PFSK-1 (cell line): ENCODE measurements at regions not wholly inside any gene's neighbourhood (a gene's known extent, or its start where the extent isn't known, plus 50 kb on each side); places are given as distances from the start of the nearest gene placed in this dataset.

Experiments used
- POLR2AphosphoS5 ChIP-seq: IDR thresholded peaks from 2 replicates; pipeline ENCODE4 v1.6.1; 2012; ENCODE audit warnings: low read depth, mild to moderate bottlenecking, control low read depth, low read length, moderate library complexity
- REST ChIP-seq, 2 experiments: IDR thresholded peaks; 2 replicates each; pipeline versions ENCODE4 v1.6.1 to v1.8.0; 2011 to 2012; ENCODE audit warnings: low read depth in 2 of 2, low read length in 2 of 2, control low read depth in 1 of 2, inconsistent platforms in 1 of 2, mild to moderate bottlenecking in 1 of 2, moderate library complexity in 1 of 2; ENCODE audit not compliant: insufficient read depth in 1 of 2
- TAF1 ChIP-seq: IDR thresholded peaks from 2 replicates; pipeline ENCODE4 v1.6.1; 2012; ENCODE audit warnings: low read length, control low read depth, borderline replicate concordance; ENCODE audit not compliant: insufficient read depth

- TF ChIP-seq POLR2AphosphoS5 (no peak), TAF1 (no peak), REST (IDR thresholded peaks at IDR 0.05; ENCODE audit: insufficient read depth in 1 of 2, low read depth in 2 of 2, low read length in 2 of 2) (no peak)
Measured at GRCh38 chr4:130600706-130601105, 1504.8 kb downstream of the C4orf33 start.
